ENCODE measurements at regions not wholly inside any gene's neighbourhood (a gene's known extent, or its start where the extent isn't known, plus 50 kb on each side); places are given as distances from the start of the nearest gene placed in this dataset.

DNA sequence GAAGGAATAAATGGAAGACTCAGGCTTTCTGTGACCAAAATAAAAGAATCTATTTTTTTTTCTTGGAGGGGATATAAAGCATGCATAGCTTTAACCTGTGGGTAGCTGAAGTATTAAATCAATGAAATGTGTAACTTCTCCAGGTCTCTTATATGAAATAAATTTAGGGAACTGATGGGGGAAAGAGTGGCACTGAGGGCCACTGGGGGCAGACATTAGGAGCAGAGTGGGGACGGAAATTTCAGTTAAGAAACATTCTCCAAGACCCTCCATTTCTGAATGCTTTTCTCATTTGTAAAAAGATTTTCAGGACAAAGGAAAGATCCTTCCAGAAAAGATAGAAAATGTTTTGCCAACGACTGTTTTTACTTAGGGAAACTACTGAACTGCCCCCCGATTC lies 131.0 kb downstream of the GPX5 start:
- TF ChIP-seq POLR2A (IDR thresholded peaks at IDR 0.05) (no peak), CTCF (IDR thresholded peaks at IDR 0.05) (no peak), EP300 (IDR thresholded peaks at IDR 0.05) (no peak)

Measured in ovary (tissue), 3 donors.